ENCODE measurements at regions not wholly inside any gene's neighbourhood (a gene's known extent, or its start where the extent isn't known, plus 50 kb on each side); places are given as distances from the start of the nearest gene placed in this dataset.

DNA sequence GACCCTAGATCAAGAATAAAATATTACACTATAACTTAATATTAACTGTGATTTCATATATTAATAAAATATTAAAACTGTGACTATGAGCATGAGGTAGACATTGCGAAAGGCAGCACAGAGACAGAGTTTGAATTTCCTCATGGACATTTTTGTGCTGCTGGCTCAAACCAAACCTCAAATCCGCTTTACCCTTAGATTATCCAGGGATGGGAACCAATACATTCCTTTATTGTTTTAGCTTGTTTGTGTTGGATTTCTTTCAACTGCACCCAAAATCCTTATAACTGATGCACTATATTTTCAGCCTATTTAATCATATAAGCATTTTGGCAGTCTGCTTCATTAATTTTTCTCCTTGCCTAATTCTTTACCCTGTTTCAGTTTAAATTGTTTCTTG, 436.7 kb downstream of the ATP23 start:
- no peaks in the 10 kb centered on the region for H3K27me3 Mint-ChIP-seq
- no peaks in the 10 kb centered on the region for H3K36me3 Mint-ChIP-seq
- peaks cover 4% of the 10 kb centered on the region for H3K4me1 Mint-ChIP-seq (ENCODE audit: unreplicated experiment)
- DNase-seq (ENCODE audit: extremely low spot score, unreplicated experiment) = no peak
- peaks cover 11% of the 10 kb centered on the region for H3K9me3 Mint-ChIP-seq
- TF ChIP-seq, protein P1, sequence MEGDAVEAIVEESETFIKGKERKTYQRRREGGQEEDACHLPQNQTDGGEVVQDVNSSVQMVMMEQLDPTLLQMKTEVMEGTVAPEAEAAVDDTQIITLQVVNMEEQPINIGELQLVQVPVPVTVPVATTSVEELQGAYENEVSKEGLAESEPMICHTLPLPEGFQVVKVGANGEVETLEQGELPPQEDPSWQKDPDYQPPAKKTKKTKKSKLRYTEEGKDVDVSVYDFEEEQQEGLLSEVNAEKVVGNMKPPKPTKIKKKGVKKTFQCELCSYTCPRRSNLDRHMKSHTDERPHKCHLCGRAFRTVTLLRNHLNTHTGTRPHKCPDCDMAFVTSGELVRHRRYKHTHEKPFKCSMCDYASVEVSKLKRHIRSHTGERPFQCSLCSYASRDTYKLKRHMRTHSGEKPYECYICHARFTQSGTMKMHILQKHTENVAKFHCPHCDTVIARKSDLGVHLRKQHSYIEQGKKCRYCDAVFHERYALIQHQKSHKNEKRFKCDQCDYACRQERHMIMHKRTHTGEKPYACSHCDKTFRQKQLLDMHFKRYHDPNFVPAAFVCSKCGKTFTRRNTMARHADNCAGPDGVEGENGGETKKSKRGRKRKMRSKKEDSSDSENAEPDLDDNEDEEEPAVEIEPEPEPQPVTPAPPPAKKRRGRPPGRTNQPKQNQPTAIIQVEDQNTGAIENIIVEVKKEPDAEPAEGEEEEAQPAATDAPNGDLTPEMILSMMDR (conservative IDR thresholded peaks at IDR 0.05) = no peak
- H3K4me3 Mint-ChIP-seq = no peak overlapping the region
- no peak overlapping the region for H3K27ac Mint-ChIP-seq

DNA sequence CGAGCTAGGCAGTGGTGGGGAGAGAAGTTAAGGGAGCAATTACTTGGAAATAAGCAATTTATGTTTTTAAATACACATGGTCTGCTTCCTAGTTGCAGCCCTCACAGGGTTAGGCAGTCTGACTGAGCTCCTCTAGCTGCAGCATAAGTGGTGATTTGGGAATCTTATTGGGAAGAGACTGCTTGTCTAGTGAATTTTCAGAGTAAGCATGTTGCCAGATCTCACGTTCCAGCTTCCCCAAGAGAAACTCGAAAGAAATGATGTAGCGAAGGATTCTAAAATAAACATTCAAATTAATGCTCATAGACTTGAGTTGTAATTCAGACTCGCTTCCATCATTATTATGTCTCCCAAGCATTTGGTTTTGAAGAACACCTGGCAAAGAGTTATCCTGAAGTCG, 440.2 kb downstream of the ATP23 start:
- Mint-ChIP-seq H3K4me1 (ENCODE audit: unreplicated experiment) (peaks cover 4% of the 10 kb centered on the region), H3K27me3 (no peaks in the 10 kb centered on the region), H3K27ac (no peak overlapping the region), H3K9me3 (peaks cover 11% of the 10 kb centered on the region), H3K36me3 (no peaks in the 10 kb centered on the region), H3K4me3 (no peak overlapping the region)
- TF ChIP-seq, protein P1 (conservative IDR thresholded peaks at IDR 0.05) = no peak
- DNase-seq (ENCODE audit: extremely low spot score, unreplicated experiment) = no peak

DNA sequence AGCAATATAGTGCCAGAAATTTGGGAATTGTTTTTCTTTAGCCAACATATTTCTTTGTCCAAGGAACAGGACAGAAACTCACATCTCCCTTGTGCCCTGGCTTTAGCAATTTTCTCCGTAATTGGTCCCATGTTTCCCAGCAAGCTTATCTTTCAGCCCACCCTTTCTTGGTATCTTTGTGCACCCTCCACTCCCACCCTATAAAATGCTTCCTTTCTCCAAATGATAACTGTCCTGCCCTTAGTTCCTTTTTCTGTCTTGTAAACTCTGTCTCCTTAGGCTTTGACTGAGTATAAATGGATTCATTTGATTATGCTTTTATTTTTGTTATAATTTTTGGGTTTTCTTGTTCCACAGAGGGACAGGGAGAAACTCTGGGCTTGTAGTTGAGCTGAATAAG, 442.8 kb downstream of the ATP23 start:
- Mint-ChIP-seq H3K4me3 (no peak overlapping the region), H3K27me3 (no peaks in the 10 kb centered on the region), H3K9me3 (peaks cover 4% of the 10 kb centered on the region), H3K27ac (no peak overlapping the region), H3K36me3 (no peaks in the 10 kb centered on the region), H3K4me1 (ENCODE audit: unreplicated experiment) (peaks cover 9% of the 10 kb centered on the region)
- DNase-seq (ENCODE audit: extremely low spot score, unreplicated experiment) = no peak
- TF ChIP-seq, protein P1 (conservative IDR thresholded peaks at IDR 0.05) = no peak

DNA sequence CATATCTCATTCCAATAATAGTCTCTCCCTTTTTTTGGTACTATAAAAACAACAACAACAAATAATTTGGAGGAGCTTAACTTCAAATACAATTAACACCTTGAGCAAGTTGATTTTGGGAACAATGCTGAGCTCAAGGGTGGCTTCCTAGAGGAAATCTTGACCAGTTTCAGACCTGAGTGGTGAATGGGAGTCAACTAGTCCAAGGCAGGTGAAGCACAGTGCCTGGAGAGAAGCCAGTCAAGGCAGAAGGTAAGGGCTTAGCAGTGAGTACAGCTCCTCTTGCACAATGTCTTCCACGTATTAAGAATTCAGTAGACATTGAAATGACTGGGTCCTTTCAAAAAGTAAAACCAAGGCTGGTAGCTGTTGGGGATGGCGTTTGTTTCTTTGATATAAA, 444.8 kb downstream of the ATP23 start:
- no peaks in the 10 kb centered on the region for H3K36me3 Mint-ChIP-seq
- H3K4me3 Mint-ChIP-seq = no peak overlapping the region
- no peak overlapping the region for H3K27ac Mint-ChIP-seq
- no peaks in the 10 kb centered on the region for H3K27me3 Mint-ChIP-seq
- no peaks in the 10 kb centered on the region for H3K9me3 Mint-ChIP-seq
- peaks cover 5% of the 10 kb centered on the region for H3K4me1 Mint-ChIP-seq (ENCODE audit: unreplicated experiment)
- DNase-seq (ENCODE audit: extremely low spot score, unreplicated experiment) = no peak
- TF ChIP-seq, protein P1 (conservative IDR thresholded peaks at IDR 0.05) = no peak

DNA sequence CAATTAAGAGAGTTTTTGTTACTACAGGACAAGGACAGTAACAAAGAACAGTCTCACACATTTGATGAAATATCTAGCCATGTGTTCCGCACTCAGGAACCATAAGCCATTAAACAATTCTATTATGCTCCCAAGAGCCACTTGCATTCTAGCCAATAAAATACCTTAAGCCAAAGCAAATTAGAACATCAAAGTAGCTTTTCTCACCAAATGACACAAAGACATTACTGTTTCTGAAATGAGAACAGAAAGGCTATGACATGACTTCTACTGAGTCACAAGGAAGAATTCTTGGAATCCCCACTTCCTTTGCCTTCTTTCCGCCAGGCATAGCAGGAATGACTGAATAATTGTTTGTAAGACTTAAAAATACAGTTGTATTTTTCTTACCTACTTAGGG, 445.8 kb downstream of the ATP23 start:
- Mint-ChIP-seq H3K36me3 (no peaks in the 10 kb centered on the region), H3K27ac (no peak overlapping the region), H3K4me1 (ENCODE audit: unreplicated experiment) (peaks cover 5% of the 10 kb centered on the region), H3K4me3 (no peak overlapping the region), H3K9me3 (no peaks in the 10 kb centered on the region), H3K27me3 (no peaks in the 10 kb centered on the region)
- TF ChIP-seq, protein P1 (conservative IDR thresholded peaks at IDR 0.05) = no peak
- no peak for DNase-seq (ENCODE audit: extremely low spot score, unreplicated experiment)

DNA sequence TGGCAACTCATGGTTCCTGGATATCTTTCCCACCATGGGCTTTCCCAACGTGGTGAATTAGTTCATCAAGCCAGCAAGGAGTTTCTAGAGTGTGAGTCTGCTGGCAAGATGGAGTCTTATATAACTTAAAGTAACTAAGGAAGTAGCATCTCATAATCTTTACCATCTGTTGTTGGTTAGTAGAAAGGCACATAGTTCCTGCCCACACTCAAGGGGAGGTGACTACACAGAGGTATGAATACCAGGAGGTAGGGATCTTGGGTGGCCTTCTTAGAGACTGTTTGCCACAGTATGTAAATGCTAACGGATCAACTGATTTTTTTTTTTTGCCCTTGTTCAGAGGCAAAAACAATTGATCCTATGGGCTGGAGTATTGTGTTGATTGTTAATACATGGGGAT, 446.9 kb downstream of the ATP23 start:
- no peaks in the 10 kb centered on the region for H3K9me3 Mint-ChIP-seq
- no peak for DNase-seq (ENCODE audit: extremely low spot score, unreplicated experiment)
- TF ChIP-seq, protein P1 (conservative IDR thresholded peaks at IDR 0.05) = no peak
- no peak overlapping the region for H3K27ac Mint-ChIP-seq
- H3K36me3 Mint-ChIP-seq = no peaks in the 10 kb centered on the region
- H3K27me3 Mint-ChIP-seq = no peaks in the 10 kb centered on the region
- H3K4me3 Mint-ChIP-seq = no peak overlapping the region
- peaks cover 5% of the 10 kb centered on the region for H3K4me1 Mint-ChIP-seq (ENCODE audit: unreplicated experiment)

Measured in type B pancreatic cell (in vitro differentiated cells).